Adrenal gland (tissue), 5 donors: ENCODE measurements at regions not wholly inside any gene's neighbourhood (a gene's known extent, or its start where the extent isn't known, plus 50 kb on each side); places are given as distances from the start of the nearest gene placed in this dataset.

ENCODE experiments used
- POLR2A ChIP-seq, 2 donors: fragments of 450-650 bp; IDR thresholded peaks; one replicate each; pipeline ENCODE4 v1.6.1; 2017; ENCODE audit warnings: antibody characterized with exemption in 2 of 2, mild to moderate bottlenecking in 2 of 2, moderate library complexity in 1 of 2
- TF ChIP-seq, protein P1 (sequence below), 6 experiments: fragments of 450-650 bp in 4 of 6; fragments of 200-600 bp in 2 of 6; sonication (generic) in 1 of 6; IDR thresholded peaks; 1 replicate in 5 of 6; 2 replicates in 1 of 6; pipeline versions ENCODE4 v1.5.1 to v1.8.0; 2016 to 2021; ENCODE audit warnings: antibody characterized with exemption in 6 of 6, mild to moderate bottlenecking in 2 of 6, moderate library complexity in 1 of 6
- donor health status: DM: no; HTN: no; CAD: no.

DNA sequence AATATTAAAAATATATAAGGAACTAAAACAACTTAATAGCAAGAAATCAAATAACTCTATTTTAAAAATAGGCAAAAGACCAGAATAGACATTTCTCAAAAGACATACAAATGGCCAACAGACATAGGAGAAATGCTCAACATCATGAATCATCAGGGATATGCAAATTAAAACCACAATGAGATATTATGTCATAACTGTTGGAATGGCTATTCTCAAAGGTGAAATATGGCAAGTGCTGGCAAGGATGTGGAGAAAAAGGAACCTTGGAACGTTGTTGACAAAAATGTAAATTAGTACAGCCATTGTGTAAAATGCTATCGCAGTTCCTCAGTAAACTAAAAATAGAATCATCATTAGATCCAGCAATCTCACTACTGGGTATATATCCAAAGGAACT is 468.5 kb downstream of the NFIB start:
- TF ChIP-seq, protein P1, sequence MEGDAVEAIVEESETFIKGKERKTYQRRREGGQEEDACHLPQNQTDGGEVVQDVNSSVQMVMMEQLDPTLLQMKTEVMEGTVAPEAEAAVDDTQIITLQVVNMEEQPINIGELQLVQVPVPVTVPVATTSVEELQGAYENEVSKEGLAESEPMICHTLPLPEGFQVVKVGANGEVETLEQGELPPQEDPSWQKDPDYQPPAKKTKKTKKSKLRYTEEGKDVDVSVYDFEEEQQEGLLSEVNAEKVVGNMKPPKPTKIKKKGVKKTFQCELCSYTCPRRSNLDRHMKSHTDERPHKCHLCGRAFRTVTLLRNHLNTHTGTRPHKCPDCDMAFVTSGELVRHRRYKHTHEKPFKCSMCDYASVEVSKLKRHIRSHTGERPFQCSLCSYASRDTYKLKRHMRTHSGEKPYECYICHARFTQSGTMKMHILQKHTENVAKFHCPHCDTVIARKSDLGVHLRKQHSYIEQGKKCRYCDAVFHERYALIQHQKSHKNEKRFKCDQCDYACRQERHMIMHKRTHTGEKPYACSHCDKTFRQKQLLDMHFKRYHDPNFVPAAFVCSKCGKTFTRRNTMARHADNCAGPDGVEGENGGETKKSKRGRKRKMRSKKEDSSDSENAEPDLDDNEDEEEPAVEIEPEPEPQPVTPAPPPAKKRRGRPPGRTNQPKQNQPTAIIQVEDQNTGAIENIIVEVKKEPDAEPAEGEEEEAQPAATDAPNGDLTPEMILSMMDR (IDR thresholded peaks at IDR 0.05) = no peak
- no peak for TF ChIP-seq POLR2A (IDR thresholded peaks at IDR 0.05)
